ENCODE measurements at regions not wholly inside any gene's neighbourhood (a gene's known extent, or its start where the extent isn't known, plus 50 kb on each side); places are given as distances from the start of the nearest gene placed in this dataset.
A peak's percentile ranks its signal among the peaks of the same experiment; 100 is the strongest.

DNA sequence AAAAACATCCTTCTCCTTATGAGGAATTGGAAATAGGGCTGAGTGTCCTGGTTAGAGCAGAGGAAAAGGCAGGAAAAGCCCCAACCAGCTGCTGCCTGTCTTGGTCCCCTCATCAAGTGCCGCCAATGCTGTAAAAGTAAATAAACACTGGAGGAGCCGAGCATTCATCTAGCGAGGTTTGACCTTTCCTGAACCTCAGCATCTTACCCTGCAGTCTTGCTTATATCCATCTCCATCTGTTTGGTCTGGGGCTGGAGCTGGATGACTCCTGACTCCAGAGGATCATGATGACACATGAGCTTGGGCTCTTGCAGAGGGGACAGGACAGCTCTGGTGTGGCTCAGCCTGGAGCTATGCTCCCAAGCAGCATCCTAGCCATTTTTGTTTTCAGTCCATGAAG lies 501.1 kb downstream of the TNS3 start:
- Histone ChIP-seq H3K9me3 (no peaks in the 10 kb centered on the region), H3K36me3 (ENCODE audit: low read depth, missing control alignments) (no peaks in the 10 kb centered on the region), H3K27me3 (no peaks in the 10 kb centered on the region), H3K27ac (no peak overlapping the region), H3K4me3 (no peak overlapping the region), H3K4me1 (no peaks in the 10 kb centered on the region)
- WGBS, 2 donors = 94 to 100% methylated on average over 3 of the region's 3 CpGs
- TF ChIP-seq POLR2A (IDR thresholded peaks at IDR 0.05) = no peak
- TF ChIP-seq, protein P1, sequence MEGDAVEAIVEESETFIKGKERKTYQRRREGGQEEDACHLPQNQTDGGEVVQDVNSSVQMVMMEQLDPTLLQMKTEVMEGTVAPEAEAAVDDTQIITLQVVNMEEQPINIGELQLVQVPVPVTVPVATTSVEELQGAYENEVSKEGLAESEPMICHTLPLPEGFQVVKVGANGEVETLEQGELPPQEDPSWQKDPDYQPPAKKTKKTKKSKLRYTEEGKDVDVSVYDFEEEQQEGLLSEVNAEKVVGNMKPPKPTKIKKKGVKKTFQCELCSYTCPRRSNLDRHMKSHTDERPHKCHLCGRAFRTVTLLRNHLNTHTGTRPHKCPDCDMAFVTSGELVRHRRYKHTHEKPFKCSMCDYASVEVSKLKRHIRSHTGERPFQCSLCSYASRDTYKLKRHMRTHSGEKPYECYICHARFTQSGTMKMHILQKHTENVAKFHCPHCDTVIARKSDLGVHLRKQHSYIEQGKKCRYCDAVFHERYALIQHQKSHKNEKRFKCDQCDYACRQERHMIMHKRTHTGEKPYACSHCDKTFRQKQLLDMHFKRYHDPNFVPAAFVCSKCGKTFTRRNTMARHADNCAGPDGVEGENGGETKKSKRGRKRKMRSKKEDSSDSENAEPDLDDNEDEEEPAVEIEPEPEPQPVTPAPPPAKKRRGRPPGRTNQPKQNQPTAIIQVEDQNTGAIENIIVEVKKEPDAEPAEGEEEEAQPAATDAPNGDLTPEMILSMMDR (IDR thresholded peaks at IDR 0.05) = no peak
- intact Hi-C loops (cut with DNase I; ENCODE audit: low total_unique reads) = no loop called here
- DNase-seq = no peak

DNA sequence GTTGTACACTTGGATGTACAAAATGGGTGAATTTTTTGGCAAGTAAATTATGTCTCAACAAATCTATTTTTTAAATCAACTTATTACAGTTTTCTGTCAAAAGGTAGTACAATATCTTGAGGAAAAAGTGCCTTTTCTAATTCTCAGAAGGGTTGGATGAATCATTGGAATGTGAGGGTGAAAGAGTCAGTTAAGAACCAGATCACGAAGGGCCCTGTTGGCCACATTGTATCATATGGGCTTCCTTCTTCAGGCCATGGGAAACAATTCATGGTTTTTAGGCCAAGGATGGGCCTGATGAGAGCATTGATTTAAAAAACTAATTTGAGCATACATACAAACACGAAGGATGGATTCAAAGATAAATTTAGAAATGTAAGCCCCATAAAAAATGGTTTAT lies 503.7 kb downstream of the TNS3 start:
- no peaks in the 10 kb centered on the region for H3K27me3 ChIP-seq
- H3K36me3 ChIP-seq (ENCODE audit: low read depth, missing control alignments) = no peaks in the 10 kb centered on the region
- H3K9me3 ChIP-seq = no peaks in the 10 kb centered on the region
- intact Hi-C loops (cut with DNase I; ENCODE audit: low total_unique reads) = no loop called here
- H3K27ac ChIP-seq = no peak overlapping the region
- WGBS, 2 donors = 54 to 57% methylated on average over 2 of the region's 2 CpGs
- H3K4me3 ChIP-seq = no peak overlapping the region
- DNase-seq = peak; percentile 43
- no peaks in the 10 kb centered on the region for H3K4me1 ChIP-seq
- TF ChIP-seq POLR2A (IDR thresholded peaks at IDR 0.05) = no peak

DNA sequence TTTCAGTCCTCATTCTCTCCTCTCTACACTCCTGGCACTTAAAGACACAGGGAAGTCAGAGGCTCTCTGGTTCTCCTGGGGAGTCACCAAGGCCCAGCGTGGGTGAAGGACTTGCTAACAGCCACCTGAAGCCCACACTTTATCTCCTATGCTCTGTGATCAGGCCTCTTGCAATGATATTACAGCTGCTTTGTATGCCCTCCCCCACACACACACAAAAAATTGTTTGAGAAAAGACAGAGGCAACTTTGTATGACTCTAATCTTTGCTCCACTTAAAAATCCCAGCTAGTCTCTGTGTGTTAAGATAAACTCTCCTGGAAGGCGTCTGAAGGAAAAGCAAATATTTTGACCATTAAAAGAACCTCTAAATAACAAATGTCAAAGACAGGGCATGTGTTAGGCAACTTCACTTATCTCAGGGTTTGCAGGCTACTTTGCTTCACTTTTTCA lies 507.2 kb downstream of the TNS3 start:
- peak; percentile 48 for DNase-seq
- H3K27ac ChIP-seq = no peak overlapping the region
- H3K27me3 ChIP-seq = no peaks in the 10 kb centered on the region
- H3K4me1 ChIP-seq = no peaks in the 10 kb centered on the region
- H3K4me3 ChIP-seq = no peak overlapping the region
- no peaks in the 10 kb centered on the region for H3K9me3 ChIP-seq
- no peaks in the 10 kb centered on the region for H3K36me3 ChIP-seq (ENCODE audit: low read depth, missing control alignments)
- intact Hi-C loops (cut with DNase I; ENCODE audit: low total_unique reads) = no loop called here
- 40 to 45% methylated on average over 2 of the region's 2 CpGs for WGBS, 2 donors
- TF ChIP-seq POLR2A (IDR thresholded peaks at IDR 0.05) = no peak
- TF ChIP-seq, protein P1 (IDR thresholded peaks at IDR 0.05) = no peak

DNA sequence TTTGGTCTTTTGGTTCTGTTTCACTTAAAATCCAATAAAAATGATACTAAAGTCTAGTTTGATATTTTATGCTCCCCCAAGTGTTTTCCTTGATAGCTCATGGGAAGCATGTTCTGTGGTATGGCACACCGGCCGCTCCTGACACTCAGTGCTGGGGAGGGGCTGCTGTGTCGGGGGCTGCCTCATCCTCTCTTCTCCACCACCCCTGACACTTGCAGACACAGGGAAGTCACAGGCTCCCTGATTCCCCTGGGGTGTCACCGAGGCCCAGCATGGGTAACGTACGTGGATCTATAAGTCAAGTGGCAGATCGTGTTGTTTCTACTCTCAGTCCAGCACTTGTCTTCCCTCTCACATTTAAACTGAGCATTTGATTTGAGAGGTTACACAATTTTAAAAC lies 508.6 kb downstream of the TNS3 start:
- 96 to 98% methylated on average over 7 of the region's 7 CpGs for WGBS, 2 donors
- intact Hi-C loops (cut with DNase I; ENCODE audit: low total_unique reads) = no loop called here
- no peak for TF ChIP-seq POLR2A (IDR thresholded peaks at IDR 0.05)
- TF ChIP-seq, protein P1 (IDR thresholded peaks at IDR 0.05) = no peak

DNA sequence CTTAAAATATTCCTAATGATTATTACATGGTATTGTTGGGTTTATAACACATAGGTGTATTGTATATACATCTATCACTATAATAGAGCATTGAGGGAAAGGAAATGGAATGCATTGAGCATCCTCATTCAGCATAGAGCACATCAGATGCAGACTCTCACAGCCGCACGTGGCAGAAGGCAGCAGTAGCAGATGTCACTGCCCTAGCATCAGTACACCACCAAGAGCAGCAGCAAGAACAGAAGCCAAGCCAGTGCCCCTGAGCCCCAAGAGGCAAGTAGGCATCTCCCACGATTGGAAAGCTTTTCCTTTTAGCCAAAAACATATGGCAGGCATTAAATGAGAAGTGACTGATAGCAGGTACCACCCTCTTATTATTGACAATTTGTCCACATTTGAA lies 510.0 kb downstream of the TNS3 start:
- intact Hi-C loops (cut with DNase I; ENCODE audit: low total_unique reads) = no loop called here
- no peaks in the 10 kb centered on the region for H3K4me1 ChIP-seq
- DNase-seq = no peak

More for the DNA sequence above, 508.6 kb downstream of the TNS3 start:
- Histone ChIP-seq H3K4me1 (no peaks in the 10 kb centered on the region), H3K9me3 (no peaks in the 10 kb centered on the region), H3K27ac (no peak overlapping the region), H3K27me3 (no peaks in the 10 kb centered on the region), H3K36me3 (ENCODE audit: low read depth, missing control alignments) (no peaks in the 10 kb centered on the region), H3K4me3 (no peak overlapping the region)
- DNase-seq = no peak

More for the DNA sequence above, 510.0 kb downstream of the TNS3 start:
- Histone ChIP-seq H3K36me3 (ENCODE audit: low read depth, missing control alignments) (no peaks in the 10 kb centered on the region), H3K9me3 (no peaks in the 10 kb centered on the region), H3K4me3 (no peak overlapping the region), H3K27me3 (no peaks in the 10 kb centered on the region), H3K27ac (no peak overlapping the region)
- TF ChIP-seq, protein P1 (IDR thresholded peaks at IDR 0.05) = no peak
- TF ChIP-seq POLR2A (IDR thresholded peaks at IDR 0.05) = no peak
- WGBS, 2 donors = 81 to 87% methylated on average over 3 of the region's 3 CpGs
